Glomerular visceral epithelial cell (primary cell): ENCODE measurements at regions not wholly inside any gene's neighbourhood (a gene's known extent, or its start where the extent isn't known, plus 50 kb on each side); places are given as distances from the start of the nearest gene placed in this dataset.
"Not testable (repeated sequence)": the region's sequence is repeated elsewhere in the genome, so short reads cannot be mapped to it uniquely, and the experiment has no call there.

Experiments
- DNase-seq: peaks from one replicate; pipeline ENCODE4 v3.0.0-alpha.2; 2016; ENCODE audit errors: extremely low spot score

DNA sequence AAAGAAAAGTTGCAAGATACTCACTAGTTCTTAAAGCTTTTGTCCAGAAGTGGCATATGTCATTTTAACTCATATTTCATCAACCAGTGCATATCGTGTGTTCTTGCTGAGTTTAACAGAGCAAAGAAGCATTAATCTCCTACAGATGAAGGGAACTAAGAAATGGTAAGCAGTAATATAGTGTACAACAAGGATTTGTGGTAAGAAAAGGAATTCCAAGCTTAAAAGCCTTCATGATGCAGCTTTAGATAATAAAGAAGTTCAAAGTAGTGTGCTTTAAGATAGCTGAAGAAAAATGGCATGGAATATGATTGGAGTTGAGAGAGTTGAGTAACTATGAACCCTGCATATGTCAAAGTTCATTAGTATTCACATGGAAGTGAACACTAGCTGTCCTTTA, 649.8 kb upstream of the FSHR start:
- DNase-seq: no peak

DNA sequence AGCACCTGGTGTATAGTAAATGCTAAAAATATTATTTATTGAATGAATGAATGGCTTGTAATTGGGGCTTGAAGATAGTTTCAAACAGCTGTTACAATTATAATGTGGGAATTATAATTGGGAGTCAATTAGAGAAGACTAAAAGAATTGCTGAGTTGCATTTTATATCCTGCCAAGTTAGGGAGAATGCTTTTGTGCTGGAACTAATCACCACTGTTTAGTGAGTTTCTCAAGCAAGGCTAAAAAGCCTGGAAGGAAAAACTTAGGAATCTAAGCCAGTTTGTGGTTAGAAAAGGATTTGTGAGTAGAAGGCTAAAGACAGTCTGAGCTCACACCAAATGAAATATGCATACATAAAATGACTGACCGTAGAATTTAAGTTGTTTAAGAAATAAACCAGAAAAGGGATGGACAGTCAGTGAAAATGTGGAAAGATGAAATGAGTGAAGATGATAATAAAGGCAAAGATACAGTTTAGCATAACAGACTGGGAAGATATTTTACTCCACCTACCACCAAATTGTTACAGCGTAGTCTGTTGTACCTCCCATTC, 647.7 kb upstream of the FSHR start:
- no peak for DNase-seq

DNA sequence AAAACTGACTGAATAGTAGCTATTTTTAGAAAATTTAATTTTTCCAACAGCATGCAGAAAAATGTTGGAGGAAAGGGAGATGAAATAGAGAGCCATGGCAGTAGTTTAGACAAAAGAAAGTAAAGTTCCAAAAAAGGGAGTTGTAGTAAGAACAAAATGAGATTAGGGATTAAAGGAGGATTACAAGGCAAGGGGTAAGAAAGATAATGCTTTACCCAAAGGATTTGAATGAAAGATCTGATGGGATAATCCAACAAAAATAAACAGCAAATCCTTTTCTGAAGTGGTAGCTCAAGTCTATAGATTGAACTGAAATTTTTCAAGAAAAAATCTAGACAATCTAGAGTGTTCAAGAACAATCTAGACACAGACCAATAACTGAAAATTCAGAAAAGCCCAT, 644.3 kb upstream of the FSHR start:
- DNase-seq: no peak

DNA sequence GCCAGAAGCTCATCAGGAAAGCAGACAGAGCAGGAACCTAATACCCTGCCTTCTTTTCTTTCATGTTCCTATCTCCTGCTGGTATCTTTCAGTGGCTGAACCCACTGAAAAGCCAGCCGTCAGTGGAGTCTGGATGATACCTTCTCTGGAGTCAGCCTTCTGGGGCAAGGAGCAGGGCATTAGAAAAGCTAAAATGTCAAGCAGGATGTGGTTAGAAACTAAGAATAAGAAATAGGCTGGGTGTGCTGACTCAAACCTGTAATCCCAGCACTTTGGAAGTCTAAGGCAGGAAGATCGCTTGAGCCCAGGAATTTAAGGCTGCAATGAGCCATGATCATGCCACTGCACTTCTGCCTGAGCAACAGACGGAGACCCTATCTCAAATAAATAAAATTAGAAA, 642.0 kb upstream of the FSHR start:
- DNase-seq: no peak

DNA sequence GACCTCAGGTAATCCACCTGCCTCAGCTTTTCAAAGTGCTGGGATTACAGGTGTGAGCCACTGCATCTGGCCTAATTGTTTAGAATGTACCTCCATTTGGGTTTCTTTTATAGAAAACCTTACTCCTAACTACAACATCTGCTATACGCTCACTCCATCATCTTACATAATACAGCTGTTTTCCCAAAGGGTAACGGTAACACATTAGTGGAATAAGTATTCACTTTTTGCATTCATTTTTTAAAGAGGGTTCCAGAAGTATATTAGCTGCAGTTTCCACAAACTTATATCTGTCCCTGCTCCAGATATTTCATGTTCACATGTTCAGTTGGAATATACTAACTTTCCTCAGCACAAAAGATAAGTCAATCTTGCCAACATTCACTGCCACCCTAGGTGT, 640.1 kb upstream of the FSHR start:
- no peak for DNase-seq

DNA sequence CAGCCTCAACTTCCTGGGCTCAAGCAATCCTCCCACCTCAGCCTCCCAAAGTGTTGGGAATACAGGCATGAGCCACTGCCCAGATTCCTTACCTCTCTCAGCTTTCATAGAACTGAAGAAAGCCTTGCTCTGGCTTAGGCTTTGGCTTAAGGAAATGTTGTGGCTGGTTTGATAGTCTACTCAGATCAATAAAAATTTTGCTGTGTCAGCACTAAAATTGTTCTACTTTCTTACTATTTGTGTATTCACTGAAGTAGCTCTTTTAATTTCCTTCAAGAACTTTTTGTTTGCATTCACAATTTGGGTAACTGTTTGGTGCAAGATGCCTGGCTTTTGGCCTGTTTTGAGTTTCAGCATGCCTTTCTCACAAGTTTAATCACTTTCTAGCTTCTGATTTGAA, 634.0 kb upstream of the FSHR start:
- no peak for DNase-seq

DNA sequence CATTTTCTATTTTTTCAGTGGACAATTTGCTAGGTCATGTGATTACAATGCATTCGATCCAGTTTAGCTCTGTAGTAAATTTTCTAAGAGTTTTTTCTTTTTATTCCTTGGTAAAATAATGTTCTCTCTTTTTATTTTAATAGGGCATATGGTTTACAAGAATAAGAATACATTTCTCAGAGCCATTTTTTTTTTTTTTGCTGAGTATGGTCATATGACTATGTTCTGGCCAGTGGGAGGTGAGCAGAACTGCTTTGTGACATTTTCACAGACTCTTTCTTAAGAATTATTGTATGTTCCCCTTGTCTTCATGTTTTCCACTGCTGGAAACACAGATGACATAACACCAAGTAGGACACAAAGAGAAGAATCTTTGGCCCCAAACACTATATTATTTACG, 626.6 kb upstream of the FSHR start:
- DNase-seq: no peak

DNA sequence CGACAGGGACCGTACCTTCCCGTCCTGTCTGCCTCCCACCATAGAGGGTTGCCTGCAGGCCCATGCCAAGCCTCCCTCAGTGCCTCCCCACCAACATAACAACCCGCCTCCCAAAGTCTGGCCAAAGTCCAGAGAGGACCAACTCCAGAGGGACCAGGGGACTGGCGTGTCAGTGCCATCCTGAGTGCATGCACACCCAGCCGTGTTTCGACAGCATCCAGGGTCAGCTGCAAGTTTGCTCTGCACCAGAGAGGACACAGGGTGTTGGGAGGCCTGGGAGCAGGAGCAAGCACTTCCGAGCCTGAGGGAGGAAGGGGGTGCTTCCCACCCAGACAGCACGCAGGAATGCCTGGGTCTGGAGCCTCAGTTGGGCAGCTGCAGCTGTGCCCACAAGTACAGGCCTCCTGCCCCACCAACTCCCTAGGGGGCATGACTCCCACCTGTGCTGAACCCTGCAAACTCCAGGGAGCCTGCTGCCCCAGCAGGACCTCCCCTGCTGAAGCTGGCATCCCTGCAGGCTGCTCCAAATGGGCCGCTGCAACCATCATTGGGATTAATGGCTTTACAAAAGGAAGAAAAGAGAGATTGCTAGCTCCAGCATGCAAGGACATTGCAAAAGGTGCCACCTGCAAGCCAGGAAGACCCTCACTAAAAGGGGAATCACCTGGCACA, 618.1 kb upstream of the FSHR start:
- DNase-seq: no peak

DNA sequence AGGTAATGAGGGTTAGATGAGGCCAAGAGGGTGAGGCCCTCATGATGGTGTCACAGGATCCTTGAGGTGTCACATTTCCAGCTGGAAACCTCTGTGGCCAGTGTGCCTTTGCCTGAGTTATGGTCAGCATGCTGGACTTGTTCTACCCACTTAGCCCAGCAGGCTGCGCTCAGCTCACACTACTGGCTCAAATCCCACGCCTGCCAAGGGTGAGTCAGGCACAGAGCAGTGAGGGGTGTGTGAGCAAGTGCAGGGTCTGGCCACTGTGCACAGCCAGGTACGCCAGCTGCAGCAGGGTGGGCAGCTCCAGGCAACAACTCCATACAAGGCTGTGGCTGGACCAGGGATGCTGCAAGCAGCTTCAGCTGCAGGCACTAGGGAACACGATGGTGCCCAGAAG, 616.6 kb upstream of the FSHR start:
- DNase-seq: no peak

DNA sequence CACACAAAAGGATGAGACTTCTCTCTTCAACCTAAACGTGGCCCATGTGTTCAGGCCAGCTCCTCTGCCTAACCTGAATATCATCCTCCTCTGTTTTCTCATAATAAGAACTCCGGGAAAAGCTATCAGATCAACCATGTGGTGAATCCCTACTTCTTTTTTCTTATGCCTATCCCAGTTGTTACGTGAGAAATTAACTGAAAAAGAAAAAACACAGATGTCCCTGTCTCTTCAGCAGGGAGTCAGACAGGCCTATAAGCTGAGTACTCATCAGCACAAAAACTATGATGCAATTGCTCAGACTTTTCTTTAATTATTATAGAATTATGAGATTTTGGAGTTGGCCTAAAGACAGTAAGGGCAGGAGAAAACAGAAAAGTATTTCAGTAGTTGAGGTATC, 613.0 kb upstream of the FSHR start:
- no peak for DNase-seq

DNA sequence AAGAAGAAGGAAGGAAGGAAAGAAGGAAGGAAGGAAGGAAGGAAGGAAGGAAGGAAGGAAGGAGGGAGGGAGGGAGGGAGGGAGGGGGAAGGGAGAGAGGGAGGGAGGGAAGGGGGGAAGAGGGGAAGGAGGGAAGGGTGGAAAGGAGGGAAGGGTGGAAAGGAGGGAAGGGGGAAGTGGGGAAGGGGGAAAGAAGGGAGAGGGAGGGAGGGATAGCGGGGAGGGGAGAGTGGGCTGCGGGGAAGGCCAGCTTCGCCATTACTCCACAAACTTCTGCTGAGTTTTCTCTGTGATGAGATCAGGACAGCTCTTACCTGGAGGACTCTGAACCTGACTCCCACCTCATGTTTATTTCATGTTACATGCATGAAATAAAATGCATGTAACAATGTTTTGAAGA, 601.5 kb upstream of the FSHR start:
- DNase-seq: no peak

DNA sequence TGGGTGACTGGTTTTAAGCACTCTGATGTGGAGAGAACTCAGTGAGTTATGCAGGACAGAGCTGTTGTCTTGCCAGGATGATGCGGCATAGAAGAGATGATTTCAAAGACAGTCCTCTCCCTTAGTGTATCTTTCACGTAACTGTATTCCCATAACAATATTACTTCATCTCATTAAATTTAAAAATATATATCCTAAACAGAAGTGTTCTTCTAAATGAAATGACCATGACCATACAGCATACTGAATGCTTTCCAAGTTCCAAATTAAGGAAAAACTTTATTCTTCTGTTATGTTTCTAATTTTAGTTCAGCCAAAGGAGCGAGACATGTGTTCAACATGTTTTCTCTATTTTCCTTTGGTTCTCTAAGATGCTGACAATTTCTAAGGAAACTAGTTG, 600.1 kb upstream of the FSHR start:
- DNase-seq: no peak

DNA sequence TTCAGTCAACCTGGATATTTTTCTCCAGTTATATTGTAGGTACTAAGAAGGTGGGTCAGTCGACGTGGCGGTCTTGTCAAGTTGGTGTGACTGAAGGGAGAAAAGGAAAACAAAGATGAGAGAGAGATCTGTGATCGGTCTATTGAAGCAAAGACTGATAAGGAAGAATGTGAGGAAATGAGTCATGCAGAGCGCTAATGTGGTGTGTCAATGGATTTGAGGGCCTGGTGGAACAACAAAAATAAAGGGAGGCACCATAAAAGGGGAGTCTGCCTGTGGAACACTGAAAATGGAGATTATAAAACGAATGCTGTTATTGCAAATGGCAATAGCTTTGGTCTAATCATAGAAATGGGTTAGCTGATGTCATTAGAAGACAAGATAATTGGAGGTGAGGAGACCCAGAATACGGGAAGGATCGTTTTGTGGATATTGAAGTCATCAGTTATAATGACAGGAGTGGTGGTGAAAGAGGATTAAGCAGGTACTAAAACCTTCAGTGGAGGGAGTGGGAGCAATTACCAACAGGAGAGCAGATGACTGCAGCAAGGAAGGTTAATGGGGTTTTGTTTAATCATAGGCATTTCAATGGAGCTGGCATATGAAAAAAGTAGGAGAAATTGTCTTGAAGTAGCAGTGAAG, 599.1 kb upstream of the FSHR start:
- no peak for DNase-seq

DNA sequence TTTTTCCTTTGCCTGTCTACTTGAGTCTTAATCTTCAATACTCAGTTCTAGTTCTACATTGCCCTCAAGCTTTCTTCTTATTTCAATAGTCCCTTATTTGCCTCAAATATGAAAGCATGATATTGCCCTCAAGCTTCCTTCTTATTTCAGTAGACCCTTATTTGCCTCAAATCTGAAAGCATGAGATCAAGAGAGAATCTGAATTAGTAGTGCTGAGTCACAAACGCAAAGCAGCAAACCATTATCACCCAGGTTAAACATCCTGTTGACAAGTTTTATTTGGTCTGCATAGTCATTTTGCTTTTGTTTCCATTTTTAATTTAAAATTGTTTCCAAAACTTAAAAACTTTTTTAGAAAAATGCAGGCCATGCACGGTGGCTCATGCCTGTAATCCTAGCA, 583.3 kb upstream of the FSHR start:
- DNase-seq: no peak

DNA sequence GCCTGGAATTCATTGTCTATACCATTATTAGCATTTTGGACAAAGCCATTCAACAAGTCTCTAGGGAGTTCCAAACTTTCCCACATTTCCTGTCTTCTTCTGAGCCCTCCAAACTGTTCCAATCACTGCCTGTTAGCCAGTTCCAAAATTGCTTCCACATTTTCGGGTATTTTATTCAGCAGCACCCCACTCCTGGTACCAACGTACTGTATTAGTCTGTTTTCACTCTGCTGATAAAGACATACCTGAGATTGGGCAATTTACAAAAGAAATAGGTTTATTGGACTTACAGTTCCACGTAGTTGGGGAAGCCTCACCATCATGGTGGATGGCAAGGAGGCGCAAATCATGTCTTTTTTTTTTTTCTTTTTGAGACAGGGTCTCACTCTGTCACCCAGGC, 578.6 kb upstream of the FSHR start:
- DNase-seq: not testable (repeated sequence)

DNA sequence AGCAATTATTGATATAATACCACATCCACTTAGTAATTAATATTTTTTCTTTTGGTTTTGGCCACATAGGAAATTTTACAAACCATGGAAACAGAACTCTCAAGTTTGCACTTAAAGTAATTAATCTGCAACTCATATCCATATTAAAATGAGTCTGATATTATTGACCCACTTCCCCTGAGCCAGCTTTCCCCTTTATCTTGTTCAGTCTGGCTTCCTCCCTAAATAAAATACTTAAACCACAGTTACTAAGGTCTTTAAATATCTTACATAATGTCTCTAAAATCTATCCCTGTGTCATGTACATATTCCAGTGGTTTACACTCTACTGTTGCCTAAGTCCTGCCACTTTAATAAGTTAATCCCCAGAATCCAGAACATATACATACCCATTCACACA, 564.9 kb upstream of the FSHR start:
- DNase-seq: no peak

DNA sequence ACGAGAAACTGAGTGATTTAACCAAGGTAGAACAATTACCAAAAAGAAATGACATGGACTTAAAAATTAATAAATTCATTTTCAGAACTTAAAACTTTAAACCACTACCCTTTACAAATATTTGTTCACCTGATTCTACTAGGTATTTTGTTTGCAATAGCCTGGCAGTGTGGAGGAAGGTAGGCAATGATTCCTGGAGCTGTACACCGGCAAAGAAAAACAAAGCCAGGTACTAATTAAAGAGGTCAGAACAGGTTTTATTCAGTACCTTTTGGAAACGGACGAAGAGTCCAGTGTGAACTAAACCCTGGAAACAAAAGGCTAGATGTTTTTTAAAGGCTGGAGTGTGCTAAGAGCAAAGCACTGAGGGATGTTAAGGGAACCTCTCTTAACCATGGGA, 561.3 kb upstream of the FSHR start:
- no peak for DNase-seq

DNA sequence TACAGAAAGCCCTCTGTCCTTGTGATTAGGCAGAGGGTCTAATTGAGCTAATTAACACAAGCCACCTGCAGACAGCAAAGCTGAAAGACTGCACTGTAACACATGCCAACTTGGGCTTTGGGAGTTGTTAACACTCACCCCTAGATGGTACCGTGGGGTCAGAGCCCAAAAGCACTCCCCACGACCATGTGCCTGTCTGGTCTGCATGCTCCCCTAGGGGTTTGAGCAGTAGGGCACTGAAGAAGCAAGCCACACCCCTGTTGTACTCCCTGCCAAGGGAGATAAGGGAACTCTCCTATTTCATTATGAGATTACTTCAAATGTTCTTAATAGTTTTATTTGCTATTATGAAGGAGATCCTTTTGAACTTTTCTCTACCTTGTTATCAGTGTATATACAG, 560.1 kb upstream of the FSHR start:
- no peak for DNase-seq

DNA sequence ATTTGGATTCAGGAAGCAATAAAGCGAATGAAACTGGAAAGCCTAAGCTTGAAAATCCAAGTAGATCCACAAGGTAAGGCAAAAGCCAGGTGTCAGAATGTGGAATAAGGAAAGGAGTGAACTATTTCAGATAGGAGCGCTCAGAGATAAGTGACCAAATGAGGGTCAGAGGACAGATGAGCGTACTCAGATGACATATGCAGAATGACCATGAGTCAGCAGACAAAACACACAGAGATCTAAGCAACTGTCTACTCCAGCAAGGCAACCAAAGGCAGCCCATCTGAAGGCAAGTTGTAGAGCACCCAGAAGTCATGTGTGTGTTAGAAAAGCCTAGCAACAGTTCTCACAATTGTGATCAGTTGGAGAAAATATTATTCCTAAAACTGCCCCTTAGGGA, 548.4 kb upstream of the FSHR start:
- DNase-seq: no peak

DNA sequence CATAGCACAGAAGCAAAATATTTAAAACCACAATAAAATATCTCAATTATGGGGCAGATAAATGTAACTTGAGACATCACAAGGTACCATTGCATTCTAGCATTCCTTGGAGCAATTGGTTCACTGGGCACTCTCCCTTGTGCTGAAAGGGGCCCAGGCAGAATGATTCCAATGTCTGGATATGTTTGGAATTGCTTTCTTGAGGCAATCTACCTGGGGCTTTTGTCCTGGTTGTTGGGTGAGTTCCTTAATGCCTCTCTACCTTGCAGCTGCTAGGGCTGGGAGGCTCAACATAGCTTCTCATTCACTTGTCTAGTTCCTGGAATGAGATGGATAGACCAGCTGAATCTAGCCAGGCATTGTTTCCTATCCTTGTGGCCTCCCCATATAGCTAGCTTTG, 539.6 kb upstream of the FSHR start:
- DNase-seq: no peak

DNA sequence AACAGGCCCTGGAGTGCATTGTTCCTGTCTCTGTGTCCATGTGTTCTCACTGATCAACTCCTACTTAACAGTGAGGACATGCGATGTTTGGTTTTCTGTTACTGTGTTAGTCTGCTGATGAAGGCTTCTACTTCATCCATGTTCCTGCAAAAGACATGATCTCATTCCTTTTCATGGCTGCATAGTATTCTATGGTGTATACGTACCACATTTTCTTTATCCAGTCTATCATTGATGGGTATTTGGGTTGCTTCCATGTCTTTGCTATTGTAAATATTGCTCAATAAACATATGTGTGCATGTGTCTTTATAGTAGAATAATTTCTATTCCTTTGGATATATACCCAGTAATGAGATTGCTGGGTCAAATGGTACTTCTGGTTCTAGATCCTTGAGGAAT, 537.7 kb upstream of the FSHR start:
- DNase-seq: not testable (repeated sequence)

DNA sequence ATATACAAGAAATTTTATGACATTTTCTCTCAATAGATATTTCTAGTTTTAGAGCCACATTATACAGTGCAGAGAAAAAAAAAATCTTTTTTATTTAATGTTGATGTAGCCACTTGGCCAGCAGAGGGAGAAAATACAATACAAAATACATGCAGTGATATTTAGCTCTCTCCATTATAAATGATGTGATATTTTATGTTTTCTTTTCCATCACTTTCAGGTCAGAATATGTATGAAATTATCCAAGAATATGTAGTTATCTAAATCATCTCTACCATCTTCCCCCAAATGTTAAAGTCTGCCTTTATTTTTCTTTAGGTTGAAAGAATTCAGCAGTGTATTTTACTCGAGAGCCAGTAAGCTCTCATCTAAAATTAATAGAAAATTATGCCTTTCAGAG, 533.6 kb upstream of the FSHR start:
- no peak for DNase-seq

DNA sequence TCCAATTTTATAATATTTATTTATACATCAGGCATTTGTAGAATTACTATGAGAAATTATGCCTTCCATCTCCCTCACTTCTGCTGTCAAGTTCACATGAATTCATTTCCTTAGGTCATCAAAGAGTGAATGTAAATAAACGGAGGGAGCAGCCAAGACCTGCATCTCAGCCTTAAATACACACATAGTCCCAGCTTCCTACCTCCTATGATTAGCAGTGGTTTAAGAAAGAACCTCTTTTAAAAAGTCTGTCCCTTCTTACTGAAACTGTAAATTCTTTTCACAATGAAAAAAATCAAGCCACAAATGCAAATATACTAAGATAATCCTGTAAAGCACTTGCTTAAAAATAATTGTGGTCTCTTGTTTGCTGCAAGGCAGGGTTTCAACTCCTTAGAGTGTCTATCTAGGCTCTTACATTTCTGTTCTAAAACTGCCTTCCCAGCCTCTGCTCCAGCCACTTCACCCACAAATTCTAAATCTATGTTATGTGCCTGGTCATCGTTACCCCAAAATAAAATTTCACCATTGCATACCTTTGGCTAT, 532.7 kb upstream of the FSHR start:
- DNase-seq: no peak

DNA sequence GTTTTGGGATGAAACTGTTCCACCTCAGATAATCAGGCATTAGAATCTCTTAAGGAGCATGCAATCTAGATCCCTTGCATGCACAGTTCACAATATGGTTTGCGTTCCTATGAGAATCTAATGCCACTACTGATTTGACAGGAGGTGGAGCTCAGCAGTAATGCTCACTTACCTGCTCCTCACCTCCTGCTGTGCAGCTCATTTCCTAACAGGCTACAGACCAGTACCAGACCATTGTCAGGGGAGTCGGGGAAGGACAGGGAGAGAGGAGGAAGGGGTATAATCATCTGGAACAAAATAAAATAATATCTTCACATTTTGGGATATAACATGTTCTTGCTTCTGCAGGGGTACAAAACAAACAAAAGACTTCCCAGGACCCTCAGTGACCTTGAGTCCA, 532.0 kb upstream of the FSHR start:
- DNase-seq: no peak
